ENCODE measurements at regions not wholly inside any gene's neighbourhood (a gene's known extent, or its start where the extent isn't known, plus 50 kb on each side); places are given as distances from the start of the nearest gene placed in this dataset.

DNA sequence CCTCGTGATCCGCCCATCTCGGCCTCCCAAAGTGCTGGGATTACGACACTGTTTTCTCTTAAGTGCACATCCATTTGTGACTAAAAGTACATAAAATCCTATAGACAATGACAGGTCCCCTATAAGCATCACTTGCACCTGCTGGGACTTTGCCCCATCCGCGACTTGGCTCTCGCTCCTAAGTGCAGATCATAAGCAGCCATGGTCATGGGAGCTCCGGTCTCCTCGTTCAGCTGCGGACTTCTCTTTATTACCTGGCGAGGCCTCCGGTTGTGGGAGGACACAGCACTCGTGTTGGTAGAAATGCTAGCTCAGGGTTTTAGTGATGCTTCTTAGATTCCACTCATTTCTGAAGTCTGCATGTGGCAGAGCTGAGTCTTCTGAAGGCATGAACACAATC is 92.7 kb upstream of the ST6GAL2 start:
- no peak for DNase-seq (ENCODE audit: low read depth)

DNA sequence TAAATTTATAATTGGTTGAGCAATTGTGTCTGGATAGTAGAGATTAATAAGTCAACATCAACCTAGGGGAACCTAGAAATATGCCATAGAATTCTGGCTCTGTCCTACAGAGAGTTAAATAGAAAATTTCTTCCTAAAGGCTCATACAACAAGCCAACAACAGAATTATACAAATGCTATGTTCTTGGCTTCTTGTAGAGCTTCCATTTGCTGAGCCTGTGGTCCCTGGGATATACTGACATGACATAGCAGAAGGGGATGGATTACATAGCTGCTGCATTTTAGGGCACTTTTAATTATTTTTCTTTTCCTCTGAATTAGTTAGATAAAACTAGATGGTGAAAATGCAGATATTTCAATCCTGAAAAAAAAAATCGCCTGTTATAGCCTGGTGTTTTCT is 95.5 kb upstream of the ST6GAL2 start:
- DNase-seq (ENCODE audit: low read depth): no peak

DNA sequence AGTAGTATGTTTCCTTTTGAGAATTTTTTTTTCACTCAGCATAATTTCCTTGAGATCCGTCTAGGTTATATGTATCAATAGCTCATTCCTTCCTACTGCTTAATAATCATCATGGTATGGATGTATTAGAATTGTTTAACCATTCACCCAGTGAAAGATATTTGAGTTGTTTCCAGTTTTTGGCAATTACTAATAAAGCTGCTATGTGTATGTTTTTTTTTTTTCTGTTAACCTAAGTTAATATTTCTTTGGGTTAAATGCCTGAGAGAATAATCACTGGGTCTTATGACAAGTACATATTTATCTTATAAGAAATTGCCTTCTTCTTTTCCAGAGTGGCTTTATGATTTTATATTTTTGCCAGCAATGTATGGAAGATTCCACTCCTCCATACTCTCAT is 96.4 kb upstream of the ST6GAL2 start:
- no peak for DNase-seq (ENCODE audit: low read depth)

DNA sequence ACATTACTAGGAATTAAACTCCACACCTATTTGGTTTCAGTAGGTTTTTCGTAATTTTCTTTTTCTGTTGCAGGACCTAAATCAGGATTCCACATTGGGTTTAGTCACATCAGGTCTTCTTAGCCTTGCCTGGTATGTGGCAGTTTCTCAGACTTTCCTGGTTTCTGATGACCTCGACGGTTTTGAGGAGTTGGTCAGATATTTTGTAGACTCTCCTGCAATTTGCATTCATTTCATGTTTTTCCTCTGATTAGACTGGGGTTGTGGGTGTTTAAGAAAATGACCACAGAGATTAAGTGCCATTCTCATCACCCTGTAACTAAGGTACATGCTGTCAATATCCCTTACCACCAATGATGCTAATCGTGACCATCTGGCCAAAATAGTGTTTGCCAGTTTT is 97.3 kb upstream of the ST6GAL2 start:
- no peak for DNase-seq (ENCODE audit: low read depth)

DNA sequence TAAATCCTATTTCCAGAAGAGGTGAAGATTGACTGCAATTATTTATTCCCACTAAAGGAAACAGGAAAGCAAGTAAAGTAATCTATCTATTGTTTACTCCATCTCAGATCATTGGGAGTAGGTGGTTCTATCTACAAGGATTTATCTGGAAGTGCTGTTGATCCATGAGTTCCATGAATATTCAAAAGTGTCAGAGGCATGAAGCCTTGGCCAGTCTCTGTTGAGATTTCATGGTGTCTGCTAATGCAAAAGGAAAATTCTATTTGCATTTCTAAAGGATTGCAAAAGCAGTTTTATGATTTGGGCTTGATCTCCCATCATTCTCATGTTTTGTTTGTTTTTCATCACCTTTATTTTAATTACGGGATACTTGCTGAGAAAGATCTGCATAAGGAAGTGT is 102.4 kb upstream of the ST6GAL2 start:
- no peak for DNase-seq (ENCODE audit: low read depth)

DNA sequence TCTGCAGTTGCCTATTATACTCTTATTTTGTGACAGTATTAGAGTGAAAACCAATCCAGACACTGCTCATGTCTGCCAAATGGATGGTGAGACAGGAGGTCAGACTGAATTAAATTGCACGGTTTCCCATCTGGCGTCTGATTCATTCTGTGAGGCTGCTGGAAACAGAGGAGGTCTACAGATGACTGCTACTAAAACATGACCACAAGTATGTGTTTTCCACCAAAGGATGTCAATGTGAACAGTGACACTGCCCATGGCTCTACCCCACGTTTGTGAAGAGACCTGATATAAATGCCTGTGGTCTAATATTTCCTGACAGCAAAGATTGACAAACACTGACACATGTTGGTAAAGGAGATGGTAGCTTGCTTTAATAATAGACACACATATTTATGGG is 104.3 kb upstream of the ST6GAL2 start:
- DNase-seq (ENCODE audit: low read depth): peak; percentile 85

DNA sequence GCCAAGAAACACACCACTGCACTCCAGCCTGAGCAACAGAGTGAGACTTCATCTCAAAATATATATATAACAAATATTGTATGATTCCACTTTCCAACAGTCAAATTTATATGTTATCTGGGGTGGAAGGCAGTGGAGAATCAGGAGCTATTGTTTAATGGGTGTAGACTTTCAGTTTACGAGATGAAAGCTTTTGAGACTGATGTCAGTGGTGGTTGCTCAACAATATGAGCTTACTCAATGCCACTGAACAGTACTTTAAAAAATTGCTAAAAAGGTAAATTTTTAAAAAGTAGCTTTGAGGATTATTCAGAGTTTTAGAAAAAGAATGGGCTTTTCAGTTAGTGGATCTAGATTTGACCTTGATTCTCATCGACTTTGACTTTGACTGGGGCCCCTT is 105.9 kb upstream of the ST6GAL2 start:
- no peak for DNase-seq (ENCODE audit: low read depth)

DNA sequence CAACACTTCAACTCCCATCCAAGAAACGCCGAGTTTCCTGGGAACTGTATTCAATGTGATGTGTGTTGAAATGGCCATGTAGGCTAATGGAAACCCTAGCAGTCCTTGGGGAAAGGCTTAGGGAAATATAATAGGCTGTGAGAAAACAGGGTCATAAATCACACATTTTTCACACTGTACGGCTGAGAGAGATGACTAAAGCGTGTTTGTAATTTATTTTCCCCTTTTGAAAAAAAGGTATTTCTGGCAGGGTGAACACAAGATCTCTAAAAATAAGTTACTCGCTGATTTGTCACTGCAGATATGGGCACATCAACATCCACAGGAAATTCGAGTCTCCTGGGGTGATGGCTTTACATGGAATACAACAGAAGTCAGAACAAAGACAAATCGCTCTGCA is 109.6 kb upstream of the ST6GAL2 start:
- peak; percentile 44 for DNase-seq (ENCODE audit: low read depth)

DNA sequence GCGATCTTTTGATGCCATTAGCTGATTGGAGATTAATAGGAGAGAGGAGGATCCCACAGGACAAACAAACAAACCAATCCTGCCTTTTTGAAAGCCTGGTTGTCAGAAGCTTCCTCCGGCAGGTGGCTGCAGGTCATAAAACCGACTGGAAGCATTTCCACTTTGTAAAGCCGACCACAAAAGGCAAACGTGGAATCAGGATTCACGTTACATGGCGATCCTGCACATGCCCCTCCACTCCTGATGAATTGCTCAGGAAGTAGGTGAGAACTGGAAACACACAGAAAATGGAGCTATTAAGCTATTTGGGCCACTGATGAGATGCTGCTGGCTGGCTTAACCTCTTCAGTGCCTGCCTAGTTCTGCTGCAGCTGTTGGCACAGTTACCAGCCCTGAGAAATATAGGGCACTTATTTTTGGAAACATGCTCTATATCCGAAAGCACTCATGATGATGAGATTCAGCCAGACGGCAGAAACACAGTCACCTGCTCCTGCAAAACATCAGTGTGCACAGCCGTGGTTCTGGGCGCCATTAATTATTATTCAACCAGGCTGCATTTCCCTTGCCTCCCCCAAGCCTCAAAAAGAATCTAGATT is 110.3 kb upstream of the ST6GAL2 start:
- no peak for DNase-seq (ENCODE audit: low read depth)

DNA sequence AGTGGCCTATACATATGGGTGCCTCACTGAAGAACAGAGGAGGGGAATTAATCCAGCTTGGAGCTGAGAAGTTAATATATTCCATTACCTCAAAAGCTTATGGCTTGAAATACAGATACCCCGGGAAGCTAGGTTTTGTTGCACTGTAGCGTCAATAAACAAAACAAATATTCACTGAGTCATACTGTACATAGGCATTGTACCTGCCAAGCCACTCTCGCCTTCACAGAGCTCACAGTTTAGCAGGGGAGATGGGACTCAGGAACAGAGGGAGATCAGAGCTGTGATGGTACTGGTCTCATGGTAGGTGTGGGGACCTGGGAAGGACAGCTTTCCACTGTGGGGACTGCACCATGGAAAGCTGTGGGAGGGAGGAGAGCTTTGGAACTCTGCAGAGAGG is 111.2 kb upstream of the ST6GAL2 start:
- no peak for DNase-seq (ENCODE audit: low read depth)

DNA sequence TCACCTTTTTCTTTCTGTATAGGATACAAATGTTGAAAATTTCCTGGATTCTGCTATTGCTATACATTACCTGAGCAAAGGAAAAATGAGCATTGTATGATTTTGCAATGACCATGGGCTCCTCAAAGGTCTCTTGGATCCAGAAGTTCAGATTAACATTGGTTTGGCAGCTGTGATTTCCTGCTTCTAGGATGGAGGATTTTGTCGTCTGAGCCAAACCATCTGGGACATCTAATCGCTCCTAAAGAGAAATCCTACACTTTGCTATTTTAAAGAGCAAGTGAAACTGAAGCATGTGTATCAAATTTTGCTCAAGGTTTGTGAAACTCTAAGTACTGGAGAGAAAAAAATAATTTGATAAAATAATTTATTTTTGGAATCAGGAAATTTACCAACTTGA is 115.1 kb upstream of the ST6GAL2 start:
- no peak for DNase-seq (ENCODE audit: low read depth)

DNA sequence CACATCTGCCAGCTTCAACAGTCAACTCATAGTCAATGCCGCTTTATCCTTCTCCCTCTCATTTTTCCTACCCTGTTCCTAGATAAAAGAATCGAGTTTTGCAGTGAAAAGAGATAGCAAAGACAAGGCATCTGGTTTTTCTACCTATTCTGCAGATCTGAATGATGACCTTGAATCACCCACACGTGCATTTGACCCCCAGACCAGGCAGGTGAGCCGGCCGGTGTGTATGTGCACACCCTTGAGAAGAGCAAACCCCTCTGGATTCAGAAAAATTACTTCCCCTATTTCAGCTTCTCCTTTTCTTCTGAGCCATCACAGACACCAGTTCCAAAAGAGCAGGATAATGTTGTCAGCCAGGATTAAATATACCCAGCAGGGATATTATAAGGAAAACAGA is 115.6 kb upstream of the ST6GAL2 start:
- DNase-seq (ENCODE audit: low read depth): no peak

DNA sequence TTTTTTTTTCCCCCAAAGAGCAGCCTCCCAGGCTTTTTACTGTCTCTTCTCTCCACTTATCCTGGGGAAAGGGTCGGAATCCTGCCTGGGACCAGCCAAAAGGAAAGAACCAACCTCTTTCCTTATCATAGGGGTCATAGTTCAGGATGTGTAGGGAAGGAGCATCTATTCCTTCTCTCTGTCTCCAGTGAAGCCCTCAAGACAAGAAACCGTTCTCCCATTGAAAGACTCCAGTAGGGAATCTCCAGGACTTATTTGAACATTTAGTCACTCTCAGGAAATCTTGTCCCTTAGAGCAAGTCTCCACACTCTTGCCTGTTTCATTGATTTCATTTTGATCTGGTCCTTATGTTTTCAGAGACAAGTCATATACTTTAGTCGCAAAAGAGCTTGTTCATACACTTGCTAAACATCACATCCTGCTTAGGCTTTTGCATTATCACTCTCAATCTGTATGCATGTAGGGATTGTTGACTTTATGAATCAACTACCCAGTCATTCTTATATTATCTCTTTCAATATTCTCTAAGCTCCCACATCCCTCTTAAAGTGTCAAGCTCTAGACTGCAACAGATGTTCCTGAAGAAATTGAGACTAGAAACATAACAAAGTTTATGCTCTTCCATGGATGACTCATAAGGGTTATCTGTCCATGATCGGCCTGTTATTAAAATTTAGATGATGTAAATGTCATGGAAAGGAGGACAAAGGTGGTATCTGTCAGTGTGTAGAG is 116.2 kb upstream of the ST6GAL2 start:
- DNase-seq (ENCODE audit: low read depth): peak; percentile 74

DNA sequence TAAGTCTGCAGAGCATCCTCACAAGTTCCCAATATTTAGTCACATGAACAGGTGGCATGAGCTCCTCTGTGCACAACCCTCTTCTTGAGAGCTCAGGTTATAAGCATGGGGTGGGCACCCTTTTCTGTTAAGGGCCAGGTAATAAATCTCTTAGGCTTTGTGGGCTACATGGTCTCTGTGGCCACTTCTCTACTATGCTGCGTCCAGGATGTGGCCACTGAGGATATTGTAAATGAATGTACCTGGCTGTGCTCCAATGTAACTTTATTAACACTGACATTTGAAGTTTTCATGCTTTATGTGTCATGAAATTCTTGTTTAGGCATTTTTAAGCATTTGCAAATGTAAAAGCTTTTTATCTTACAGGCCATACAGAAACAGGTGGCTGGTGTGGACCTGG is 116.8 kb upstream of the ST6GAL2 start:
- DNase-seq (ENCODE audit: low read depth): peak; percentile 76

DNA sequence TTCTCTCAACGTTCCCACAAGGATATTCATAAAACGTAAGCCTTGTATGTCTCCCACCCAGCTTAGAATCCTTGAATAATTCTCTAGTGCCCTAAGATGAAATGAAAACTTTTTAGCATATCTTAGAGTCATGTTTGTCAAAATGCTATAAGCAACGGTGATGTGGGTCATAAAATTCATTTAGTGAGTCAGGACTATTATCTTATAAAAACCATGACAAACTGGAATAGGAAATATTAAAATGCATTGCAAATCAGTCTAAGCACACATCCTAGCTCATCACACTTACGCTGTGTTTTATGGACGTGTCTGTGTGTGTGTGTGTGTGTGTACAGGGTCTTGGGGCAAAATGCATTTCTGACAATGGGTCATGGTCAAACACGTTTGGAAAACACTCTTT is 119.9 kb upstream of the ST6GAL2 start:
- no peak for DNase-seq (ENCODE audit: low read depth)

DNA sequence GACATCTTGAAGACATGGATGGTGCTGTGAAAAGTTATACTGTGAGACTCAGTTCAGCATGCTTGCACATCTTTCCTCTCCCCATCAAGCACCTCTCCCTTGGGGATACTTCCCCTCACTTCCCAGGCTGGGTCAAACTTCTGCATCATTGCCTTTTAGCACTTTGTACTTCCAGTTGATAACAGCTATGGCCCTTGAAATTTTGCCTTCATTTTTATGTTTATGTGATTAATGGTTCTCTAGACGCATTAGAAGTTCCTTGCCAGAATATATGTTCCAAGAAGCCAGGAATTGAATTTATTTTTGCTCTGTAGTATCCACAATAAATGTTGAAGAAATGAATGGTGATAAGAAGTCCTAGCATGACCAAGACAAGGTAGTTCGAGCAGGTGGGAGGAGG is 120.9 kb upstream of the ST6GAL2 start:
- DNase-seq (ENCODE audit: low read depth): no peak

DNA sequence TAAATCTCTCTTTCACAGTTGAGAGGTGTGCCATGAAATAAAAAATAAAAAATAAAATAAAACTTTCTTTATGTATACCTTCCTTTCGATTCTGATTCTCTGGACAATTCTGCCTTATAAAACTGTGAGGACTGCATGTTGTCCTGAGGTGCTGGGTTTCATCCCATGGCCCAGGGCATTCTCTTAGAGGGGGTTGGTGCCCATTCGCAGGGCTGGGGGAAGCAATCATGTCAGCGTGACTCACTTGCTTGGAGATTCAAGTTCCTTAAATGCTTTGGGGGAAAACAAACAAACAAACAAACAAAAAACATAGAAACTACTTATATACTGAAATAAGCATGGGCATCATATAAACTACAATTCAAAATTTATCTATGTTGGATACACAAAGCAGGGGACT is 122.0 kb upstream of the ST6GAL2 start:
- no peak for DNase-seq (ENCODE audit: low read depth)

DNA sequence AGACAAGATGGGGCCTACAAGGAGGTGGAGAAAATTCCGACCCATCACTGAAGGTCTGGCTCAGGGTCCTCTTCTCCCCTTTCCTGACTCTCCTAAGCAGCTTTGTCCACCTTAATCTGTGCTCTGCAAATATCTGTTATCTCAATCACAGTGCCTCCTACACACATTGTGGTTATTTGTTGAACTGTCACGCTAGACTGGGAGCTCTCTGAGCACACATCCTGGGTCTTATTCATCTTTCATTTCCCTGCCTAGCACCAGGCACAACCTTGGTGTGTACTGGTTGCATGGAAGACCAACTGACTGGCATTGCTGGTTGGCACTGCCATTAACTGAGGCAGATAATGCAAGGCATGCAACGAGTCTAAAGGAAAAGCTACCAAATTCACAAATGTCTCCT is 122.9 kb upstream of the ST6GAL2 start:
- DNase-seq (ENCODE audit: low read depth): peak; percentile 43

DNA sequence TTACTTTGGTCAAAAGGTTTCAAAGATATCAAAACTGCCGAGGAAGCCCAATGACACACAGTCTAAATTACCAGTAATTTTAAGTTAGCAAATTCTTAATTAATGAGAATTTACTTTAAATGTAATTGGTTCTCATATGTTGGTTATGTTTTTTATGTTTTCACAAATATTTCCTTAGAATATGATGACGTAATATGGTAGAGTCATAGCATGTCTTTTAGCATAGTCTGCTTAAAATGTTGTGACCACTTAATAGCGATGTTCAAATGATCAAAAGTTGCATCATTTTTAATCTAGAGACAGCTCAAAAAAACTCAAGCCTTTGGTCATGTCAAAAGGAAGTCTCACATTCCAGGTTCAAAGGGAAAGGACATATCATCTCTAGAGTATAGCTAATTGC is 123.3 kb upstream of the ST6GAL2 start:
- DNase-seq (ENCODE audit: low read depth): no peak

DNA sequence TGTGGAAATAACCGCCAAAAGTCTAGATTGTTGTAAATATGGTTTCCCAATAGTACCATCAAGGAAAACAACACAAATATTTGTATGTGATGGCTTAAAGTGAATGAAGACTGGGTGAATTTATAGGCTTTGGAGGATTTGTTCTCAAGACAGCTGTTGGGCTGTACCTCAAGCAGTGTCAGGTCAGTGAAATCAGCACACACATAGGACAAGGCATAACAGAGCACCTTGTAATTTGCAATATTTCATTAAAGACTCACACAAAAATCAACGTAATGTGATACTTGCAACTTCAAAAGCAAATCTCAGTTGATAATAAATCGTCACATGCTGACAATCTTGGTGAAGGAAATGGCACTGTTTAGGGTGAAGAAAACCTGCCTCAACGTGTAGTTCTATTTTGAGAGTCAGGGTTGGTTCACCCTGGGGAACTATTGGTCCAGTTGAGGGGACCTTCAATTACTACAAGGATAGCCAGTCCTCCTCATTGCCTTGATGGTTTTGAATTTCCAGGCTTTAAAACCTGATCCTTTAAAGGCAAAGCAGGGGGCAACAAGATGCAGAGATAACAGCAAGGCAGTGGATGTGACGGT is 126.8 kb upstream of the ST6GAL2 start:
- DNase-seq (ENCODE audit: low read depth): no peak

DNA sequence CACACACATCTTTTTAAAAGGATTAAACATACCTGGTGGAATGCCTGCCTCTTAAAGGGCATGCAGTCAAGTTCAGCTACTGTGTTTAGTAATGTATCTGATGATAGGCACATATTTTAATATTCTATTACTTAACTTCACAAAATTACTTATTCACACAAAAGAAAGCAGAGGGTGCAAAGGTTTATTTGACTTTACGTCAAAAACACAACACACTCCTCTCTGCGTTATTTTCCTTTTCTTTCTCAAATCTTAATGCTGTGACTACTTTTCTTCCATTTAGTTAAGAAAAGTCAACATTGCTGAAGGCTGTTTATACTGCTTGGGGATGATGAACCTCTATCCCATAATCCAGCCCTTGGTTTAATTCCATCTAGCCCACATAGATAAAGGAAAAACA is 127.9 kb upstream of the ST6GAL2 start:
- DNase-seq (ENCODE audit: low read depth): no peak

DNA sequence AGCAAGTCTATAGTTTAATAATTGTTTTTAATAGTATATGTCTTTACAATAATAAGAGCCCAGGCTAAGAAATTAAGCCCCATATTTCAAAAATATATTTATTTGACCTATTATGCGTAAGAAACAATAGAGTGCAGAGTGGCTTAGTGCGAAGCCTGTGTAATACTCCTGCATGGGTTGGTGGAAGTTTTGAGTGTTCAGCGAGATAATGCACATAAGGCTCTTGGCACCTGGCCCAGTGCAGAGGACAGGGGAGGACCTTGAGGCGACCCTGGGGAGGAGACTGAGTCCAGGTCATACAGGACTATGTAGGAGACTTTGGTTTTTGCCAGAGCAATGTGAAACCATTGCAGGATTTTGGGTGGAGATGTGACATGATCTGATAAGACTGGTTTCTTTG is 132.4 kb upstream of the ST6GAL2 start:
- no peak for DNase-seq (ENCODE audit: low read depth)

DNA sequence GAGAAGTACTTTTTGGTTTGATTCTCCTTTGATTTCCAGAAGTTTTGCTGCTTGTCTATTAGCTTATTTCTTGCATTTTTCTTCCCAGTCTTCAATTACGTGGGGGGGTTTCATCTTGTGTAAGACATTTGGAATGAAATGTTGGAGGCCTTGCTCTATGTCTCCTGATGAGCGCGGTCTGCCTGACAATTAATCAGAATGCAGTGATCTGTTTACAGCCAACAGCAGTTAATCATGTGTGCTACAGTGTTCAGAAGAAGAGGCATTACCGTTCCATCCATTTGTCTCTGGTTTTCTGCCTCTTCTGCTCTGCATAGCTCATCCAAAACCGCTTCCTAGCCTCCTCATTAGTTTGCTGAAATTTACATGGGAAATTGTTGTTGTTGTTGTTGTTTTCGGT is 134.4 kb upstream of the ST6GAL2 start:
- no peak for DNase-seq (ENCODE audit: low read depth)

DNA sequence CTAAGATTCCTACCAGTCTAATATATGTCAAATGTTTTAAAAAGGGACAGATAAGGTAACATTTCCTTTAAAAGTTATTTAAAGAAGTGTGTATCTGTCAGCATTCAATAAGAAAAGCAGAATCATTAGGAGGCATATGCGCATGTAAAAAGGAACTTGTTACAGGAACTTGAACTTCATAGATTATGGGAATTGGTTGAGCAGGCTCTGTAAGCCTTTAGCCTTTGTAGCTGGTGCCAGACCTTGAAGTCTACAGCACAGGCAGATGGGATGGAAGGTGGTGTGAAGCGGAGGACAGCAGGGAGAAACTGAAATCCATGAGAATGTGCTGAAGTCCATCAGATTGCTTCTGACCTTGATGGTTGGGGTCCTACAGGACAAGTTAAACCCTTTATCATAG is 138.3 kb upstream of the ST6GAL2 start:
- DNase-seq (ENCODE audit: low read depth): no peak
